GM12891 (cell line): ENCODE measurements at regions not wholly inside any gene's neighbourhood (a gene's known extent, or its start where the extent isn't known, plus 50 kb on each side); places are given as distances from the start of the nearest gene placed in this dataset.

Experiments used
- PAX5 ChIP-seq: IDR thresholded peaks from 2 replicates; pipeline ENCODE4 v1.6.1; 2011; ENCODE audit warnings: low read length, moderate library complexity, mild to moderate bottlenecking; ENCODE audit not compliant: insufficient read depth, severe bottlenecking
- POLR2A ChIP-seq: IDR thresholded peaks from 2 replicates; pipeline ENCODE4 v1.6.1; 2011; ENCODE audit warnings: low read depth, low read length, control low read depth
- POLR2AphosphoS5 ChIP-seq: IDR thresholded peaks from 2 replicates; pipeline ENCODE4 v1.6.1; 2011; ENCODE audit warnings: low read depth, low read length, control low read depth
- SPI1 ChIP-seq: IDR thresholded peaks from 2 replicates; pipeline ENCODE4 v1.6.1; 2011; ENCODE audit warnings: low read depth, low read length, control low read depth
- TAF1 ChIP-seq: IDR thresholded peaks from 2 replicates; pipeline ENCODE4 v1.6.1; 2011; ENCODE audit warnings: low read depth, low read length, control low read depth

DNA sequence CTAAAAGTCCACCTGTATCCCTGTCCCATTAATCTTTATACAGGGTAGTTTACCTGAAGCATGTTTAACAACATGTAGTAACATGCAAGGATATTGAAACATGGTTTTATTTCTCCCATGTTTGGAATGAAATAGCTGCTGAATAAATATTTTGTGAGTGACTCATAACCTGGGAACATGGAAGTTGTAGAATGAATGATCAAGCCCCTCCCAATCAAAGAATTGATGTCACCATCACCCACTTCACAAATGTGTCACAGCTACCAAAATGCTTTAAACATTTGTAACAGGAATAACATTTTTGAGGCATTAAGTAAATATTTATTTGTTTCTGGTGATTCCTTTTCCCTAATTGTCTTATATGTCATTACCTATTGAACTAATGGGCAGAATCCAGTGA lies 58.9 kb upstream of the TNFAIP3 start:
- TF ChIP-seq POLR2A (no peak), TAF1 (no peak), POLR2AphosphoS5 (no peak), SPI1 (no peak), PAX5 (no peak)
